DOHH2 (cell line): ENCODE measurements at regions not wholly inside any gene's neighbourhood (a gene's known extent, or its start where the extent isn't known, plus 50 kb on each side); places are given as distances from the start of the nearest gene placed in this dataset.

Experiments used
- H3F3A ChIP-seq: fragments of 200-600 bp; sonication (generic), shearing (Covaris generic); 2 replicates; pipeline ENCODE4 v1.6.0; 2016; ENCODE audit warnings: antibody characterized with exemption, mild to moderate bottlenecking; ENCODE audit not compliant: control insufficient read depth, insufficient read depth
- H3K27ac ChIP-seq: fragments of 200-600 bp; sonication (generic); 2 replicates; pipeline ENCODE4 v1.5.1; 2014; ENCODE audit warnings: low read depth, mild to moderate bottlenecking, low read length, moderate library complexity
- H3K27me3 ChIP-seq: fragments of 200-600 bp; sonication (generic); 2 replicates; pipeline ENCODE4 v1.6.1; 2014; ENCODE audit warnings: mild to moderate bottlenecking, low read length, mixed read lengths; ENCODE audit not compliant: control insufficient read depth
- H3K36me3 ChIP-seq: fragments of 200-600 bp; sonication (generic); 2 replicates; pipeline ENCODE4 v1.6.1; 2014; ENCODE audit warnings: mild to moderate bottlenecking, low read length, moderate library complexity, mixed read lengths; ENCODE audit not compliant: control insufficient read depth
- H3K4me1 ChIP-seq: fragments of 200-600 bp; sonication (generic); 2 replicates; pipeline ENCODE4 v1.6.1; 2014; ENCODE audit warnings: mild to moderate bottlenecking, low read length, mixed read lengths; ENCODE audit not compliant: control insufficient read depth
- H3K4me2 ChIP-seq: fragments of 200-600 bp; sonication (generic); 2 replicates; pipeline ENCODE4 v1.6.0; 2014; ENCODE audit warnings: mild to moderate bottlenecking, low read length, moderate library complexity
- H3K4me3 ChIP-seq: fragments of 200-600 bp; sonication (generic); 2 replicates; pipeline ENCODE4 v1.5.1; 2014; ENCODE audit warnings: mild to moderate bottlenecking, low read length, mixed read lengths
- H3K79me2 ChIP-seq: fragments of 200-600 bp; sonication (generic); 2 replicates; pipeline ENCODE4 v1.6.1; 2014; ENCODE audit warnings: mild to moderate bottlenecking, low read length, mixed read lengths; ENCODE audit not compliant: control insufficient read depth
- H3K9me2 ChIP-seq: fragments of 200-600 bp; sonication (generic); replicated peaks from 2 replicates; pipeline ENCODE4 v1.6.1; 2014; ENCODE audit warnings: mild to moderate bottlenecking, low read length, mixed read lengths; ENCODE audit not compliant: control insufficient read depth
- H3K9me3 ChIP-seq: fragments of 200-600 bp; sonication (generic); 2 replicates; pipeline ENCODE4 v1.6.1; 2014; ENCODE audit warnings: antibody characterized with exemption, low read length, mixed read lengths; ENCODE audit not compliant: control insufficient read depth, insufficient read depth
- H4K20me1 ChIP-seq: fragments of 200-600 bp; sonication (generic); 2 replicates; pipeline ENCODE4 v1.6.0; 2014; ENCODE audit warnings: low read depth, mild to moderate bottlenecking, antibody characterized with exemption, low read length, moderate library complexity; ENCODE audit not compliant: control insufficient read depth, insufficient read depth
- EZH2phosphoT487 ChIP-seq: fragments of 200-600 bp; sonication (generic); IDR thresholded peaks from 2 replicates; pipeline ENCODE4 v1.6.1; 2017; ENCODE audit warnings: borderline replicate concordance, mild to moderate bottlenecking, antibody characterized with exemption, low read length, moderate library complexity, mixed read lengths
- TF ChIP-seq, protein P1 (sequence below): fragments of 200-600 bp; sonication (generic); IDR thresholded peaks from one replicate; pipeline ENCODE4 v1.5.1; 2014; ENCODE audit warnings: antibody characterized with exemption, mild to moderate bottlenecking, low read depth, low read length; ENCODE audit not compliant: poor library complexity, severe bottlenecking

DNA sequence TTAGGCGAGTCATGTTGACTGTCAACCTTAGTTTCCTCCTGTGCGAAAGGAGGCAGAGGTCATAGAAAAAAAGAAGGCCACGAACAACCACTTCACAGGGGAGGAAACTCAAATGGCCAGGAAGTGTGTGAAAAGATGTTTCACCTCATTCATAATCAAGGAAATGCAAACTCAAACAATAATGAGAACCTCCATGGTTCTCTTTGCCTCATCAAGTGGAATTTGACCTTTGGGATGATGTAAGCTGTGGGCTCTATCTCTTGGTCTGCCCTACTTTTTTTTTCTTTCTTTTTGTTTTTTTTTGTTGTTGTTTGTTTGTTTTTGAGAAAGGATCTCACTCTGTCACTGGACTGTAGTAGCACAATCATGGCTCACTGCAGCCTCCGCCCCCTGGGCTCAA, 55.9 kb upstream of the GRHL3 start:
- Histone ChIP-seq H3K27me3 (peaks cover 8% of the 10 kb centered on the region), H3K9me2 (no peaks in the 10 kb centered on the region), H3K79me2 (no peaks in the 10 kb centered on the region), H3K36me3 (no peaks in the 10 kb centered on the region), H4K20me1 (no peaks in the 10 kb centered on the region), H3K4me2 (no peak overlapping the region), H3F3A (no peaks in the 10 kb centered on the region), H3K4me1 (no peaks in the 10 kb centered on the region), H3K9me3 (no peaks in the 10 kb centered on the region), H3K27ac (no peak overlapping the region), H3K4me3 (no peak overlapping the region)
- TF ChIP-seq, protein P1, sequence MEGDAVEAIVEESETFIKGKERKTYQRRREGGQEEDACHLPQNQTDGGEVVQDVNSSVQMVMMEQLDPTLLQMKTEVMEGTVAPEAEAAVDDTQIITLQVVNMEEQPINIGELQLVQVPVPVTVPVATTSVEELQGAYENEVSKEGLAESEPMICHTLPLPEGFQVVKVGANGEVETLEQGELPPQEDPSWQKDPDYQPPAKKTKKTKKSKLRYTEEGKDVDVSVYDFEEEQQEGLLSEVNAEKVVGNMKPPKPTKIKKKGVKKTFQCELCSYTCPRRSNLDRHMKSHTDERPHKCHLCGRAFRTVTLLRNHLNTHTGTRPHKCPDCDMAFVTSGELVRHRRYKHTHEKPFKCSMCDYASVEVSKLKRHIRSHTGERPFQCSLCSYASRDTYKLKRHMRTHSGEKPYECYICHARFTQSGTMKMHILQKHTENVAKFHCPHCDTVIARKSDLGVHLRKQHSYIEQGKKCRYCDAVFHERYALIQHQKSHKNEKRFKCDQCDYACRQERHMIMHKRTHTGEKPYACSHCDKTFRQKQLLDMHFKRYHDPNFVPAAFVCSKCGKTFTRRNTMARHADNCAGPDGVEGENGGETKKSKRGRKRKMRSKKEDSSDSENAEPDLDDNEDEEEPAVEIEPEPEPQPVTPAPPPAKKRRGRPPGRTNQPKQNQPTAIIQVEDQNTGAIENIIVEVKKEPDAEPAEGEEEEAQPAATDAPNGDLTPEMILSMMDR: no peak
- TF ChIP-seq EZH2phosphoT487: no peak

DNA sequence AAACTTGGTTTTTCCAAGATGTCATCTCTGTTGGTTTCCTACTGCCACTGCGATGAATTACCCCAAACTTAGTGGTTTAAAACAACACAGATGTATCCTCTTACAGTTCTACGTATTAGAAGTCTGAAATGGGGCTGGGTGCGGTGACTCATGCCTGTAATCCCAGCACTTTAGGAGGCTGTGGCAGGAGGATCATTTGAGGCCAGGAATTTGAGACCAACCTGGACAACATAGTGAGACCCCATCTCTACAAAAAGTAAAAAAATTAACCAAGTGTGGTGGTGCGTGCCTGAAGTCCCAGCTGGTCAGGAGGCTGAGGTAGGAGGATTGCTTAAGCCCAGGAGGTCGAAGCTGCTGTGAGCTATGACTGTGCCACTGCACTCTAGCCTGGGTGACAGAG, 57.2 kb upstream of the GRHL3 start:
- no peaks in the 10 kb centered on the region for H4K20me1 ChIP-seq
- H3K79me2 ChIP-seq: no peaks in the 10 kb centered on the region
- no peaks in the 10 kb centered on the region for H3K9me2 ChIP-seq
- peaks cover 14% of the 10 kb centered on the region for H3K27me3 ChIP-seq
- H3K27ac ChIP-seq: no peak overlapping the region
- no peaks in the 10 kb centered on the region for H3K9me3 ChIP-seq
- H3K4me2 ChIP-seq: no peak overlapping the region
- no peaks in the 10 kb centered on the region for H3F3A ChIP-seq
- no peaks in the 10 kb centered on the region for H3K4me1 ChIP-seq
- no peak overlapping the region for H3K4me3 ChIP-seq
- H3K36me3 ChIP-seq: no peaks in the 10 kb centered on the region
- TF ChIP-seq, protein P1: no peak
- no peak for TF ChIP-seq EZH2phosphoT487

DNA sequence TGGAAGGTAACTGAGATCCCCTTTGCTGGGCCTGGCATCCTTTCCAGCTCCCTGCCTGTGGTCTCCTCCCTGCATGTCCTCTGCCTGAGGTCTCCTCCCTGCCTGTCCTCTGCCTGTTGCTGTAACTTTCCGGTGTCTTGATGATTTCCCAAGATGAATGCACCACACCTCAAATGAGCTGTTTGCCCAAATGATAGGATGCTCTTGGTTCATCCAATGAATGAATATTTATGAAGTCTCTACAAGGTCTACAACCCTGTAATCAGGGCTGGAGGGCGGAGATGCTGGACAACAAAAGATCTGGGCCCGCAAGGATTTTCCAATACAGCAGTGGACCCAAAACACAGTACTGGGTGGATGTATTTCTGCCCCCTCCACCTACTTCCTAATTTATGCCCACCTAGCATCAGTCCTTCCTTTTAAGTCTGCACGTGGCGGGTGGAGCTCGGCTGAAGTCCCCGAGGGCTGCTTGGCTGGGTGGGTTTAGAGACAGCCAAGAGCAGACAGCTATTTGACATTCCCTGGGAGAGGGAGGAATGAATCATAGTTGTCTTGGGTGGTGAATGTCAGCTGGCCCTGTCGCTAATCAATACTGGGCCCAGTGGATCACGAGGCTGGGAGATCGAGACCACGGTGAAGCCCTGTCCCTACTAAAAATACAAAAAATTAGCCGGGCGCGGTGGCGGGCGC, 60.3 kb upstream of the GRHL3 start:
- no peaks in the 10 kb centered on the region for H3K79me2 ChIP-seq
- TF ChIP-seq, protein P1: no peak
- TF ChIP-seq EZH2phosphoT487: no peak
- H3K4me3 ChIP-seq: no peak overlapping the region
- no peak overlapping the region for H3K4me2 ChIP-seq
- H3F3A ChIP-seq: no peaks in the 10 kb centered on the region
- H3K4me1 ChIP-seq: no peaks in the 10 kb centered on the region
- no peaks in the 10 kb centered on the region for H3K9me2 ChIP-seq
- H3K36me3 ChIP-seq: no peaks in the 10 kb centered on the region
- H4K20me1 ChIP-seq: no peaks in the 10 kb centered on the region
- peaks cover 14% of the 10 kb centered on the region for H3K27me3 ChIP-seq
- H3K9me3 ChIP-seq: no peaks in the 10 kb centered on the region
- no peak overlapping the region for H3K27ac ChIP-seq
